Choroid plexus epithelial cell (primary cell): ENCODE measurements at regions not wholly inside any gene's neighbourhood (a gene's known extent, or its start where the extent isn't known, plus 50 kb on each side); places are given as distances from the start of the nearest gene placed in this dataset.
A peak's percentile ranks its signal among the peaks of the same experiment; 100 is the strongest.

Experiments used
- DNase-seq: peaks from one replicate; pipeline ENCODE4 v3.0.0-alpha.2; 2010; ENCODE audit warnings: low read depth
- H3K4me3 ChIP-seq: 2 replicates; pipeline ENCODE4 v1.5.1; 2011; ENCODE audit warnings: low read depth, mild to moderate bottlenecking, control low read depth, low read length, moderate library complexity
- CTCF ChIP-seq: conservative IDR thresholded peaks from 2 replicates; pipeline ENCODE4 v1.5.1; 2011; ENCODE audit warnings: low read depth, mild to moderate bottlenecking, control low read depth, inconsistent platforms, low read length, moderate library complexity

- TF ChIP-seq CTCF = no peak
- DNase-seq = no peak
Measured at GRCh38 chr6:1519597-1519996, 90.1 kb upstream of the FOXC1 start.

GRCh38 chr6:1522779-1523178, 86.9 kb upstream of the FOXC1 start:
- no peak for DNase-seq
- TF ChIP-seq CTCF = no peak
- no peak overlapping the region for H3K4me3 ChIP-seq

More at GRCh38 chr6:1519597-1519996, 90.1 kb upstream of the FOXC1 start:
- H3K4me3 ChIP-seq = no peak overlapping the region

- TF ChIP-seq CTCF = peak; percentile 60
- peak; percentile 76 for DNase-seq
- H3K4me3 ChIP-seq = peak overlapping the region; percentile 24
Measured at GRCh38 chr6:1524040-1524480, 85.7 kb upstream of the FOXC1 start.

- DNase-seq = no peak
- TF ChIP-seq CTCF = no peak
Measured at GRCh38 chr6:1525364-1526038, 84.2 kb upstream of the FOXC1 start.

GRCh38 chr6:1526398-1527072, 83.2 kb upstream of the FOXC1 start:
- no peak for TF ChIP-seq CTCF
- DNase-seq = no peak

More at GRCh38 chr6:1525364-1526038, 84.2 kb upstream of the FOXC1 start:
- H3K4me3 ChIP-seq = no peak overlapping the region

GRCh38 chr6:1527073-1527457, 82.7 kb upstream of the FOXC1 start:
- H3K4me3 ChIP-seq = no peak overlapping the region
- TF ChIP-seq CTCF = no peak
- DNase-seq = peak; percentile 77

More at GRCh38 chr6:1526398-1527072, 83.2 kb upstream of the FOXC1 start:
- H3K4me3 ChIP-seq = no peak overlapping the region
